ENCODE measurements at regions not wholly inside any gene's neighbourhood (a gene's known extent, or its start where the extent isn't known, plus 50 kb on each side); places are given as distances from the start of the nearest gene placed in this dataset.

DNA sequence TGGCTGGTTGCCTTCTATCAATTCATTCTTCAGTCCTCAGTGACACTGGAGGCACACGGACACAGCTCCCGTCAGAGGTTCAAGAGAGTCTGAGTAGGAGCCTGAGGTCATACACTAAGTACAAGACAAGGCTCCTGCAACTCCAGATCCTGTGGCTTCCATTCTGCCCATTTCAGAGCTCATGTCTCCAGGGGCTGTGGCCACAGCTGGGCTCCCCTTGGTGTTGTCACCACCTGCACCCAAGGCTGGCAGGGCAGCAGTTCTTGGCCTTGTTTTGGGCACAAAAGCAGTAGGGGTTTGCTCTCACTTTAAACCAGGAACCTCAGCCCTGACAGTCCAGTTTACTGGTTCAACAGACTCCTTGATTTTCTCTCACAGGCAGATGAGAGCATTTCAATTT is 189.6 kb downstream of the ICE1 start:
- Histone ChIP-seq H3K27ac (no peak overlapping the region), H3K4me1 (no peaks in the 10 kb centered on the region), H3K27me3 (no peaks in the 10 kb centered on the region), H3K36me3 (no peaks in the 10 kb centered on the region), H3K4me3 (no peak overlapping the region), H3K9me3 (no peaks in the 10 kb centered on the region)
- TF ChIP-seq, protein P1, sequence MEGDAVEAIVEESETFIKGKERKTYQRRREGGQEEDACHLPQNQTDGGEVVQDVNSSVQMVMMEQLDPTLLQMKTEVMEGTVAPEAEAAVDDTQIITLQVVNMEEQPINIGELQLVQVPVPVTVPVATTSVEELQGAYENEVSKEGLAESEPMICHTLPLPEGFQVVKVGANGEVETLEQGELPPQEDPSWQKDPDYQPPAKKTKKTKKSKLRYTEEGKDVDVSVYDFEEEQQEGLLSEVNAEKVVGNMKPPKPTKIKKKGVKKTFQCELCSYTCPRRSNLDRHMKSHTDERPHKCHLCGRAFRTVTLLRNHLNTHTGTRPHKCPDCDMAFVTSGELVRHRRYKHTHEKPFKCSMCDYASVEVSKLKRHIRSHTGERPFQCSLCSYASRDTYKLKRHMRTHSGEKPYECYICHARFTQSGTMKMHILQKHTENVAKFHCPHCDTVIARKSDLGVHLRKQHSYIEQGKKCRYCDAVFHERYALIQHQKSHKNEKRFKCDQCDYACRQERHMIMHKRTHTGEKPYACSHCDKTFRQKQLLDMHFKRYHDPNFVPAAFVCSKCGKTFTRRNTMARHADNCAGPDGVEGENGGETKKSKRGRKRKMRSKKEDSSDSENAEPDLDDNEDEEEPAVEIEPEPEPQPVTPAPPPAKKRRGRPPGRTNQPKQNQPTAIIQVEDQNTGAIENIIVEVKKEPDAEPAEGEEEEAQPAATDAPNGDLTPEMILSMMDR (IDR thresholded peaks at IDR 0.05) = no peak
- no peak for DNase-seq (ENCODE audit: low spot score)

DNA sequence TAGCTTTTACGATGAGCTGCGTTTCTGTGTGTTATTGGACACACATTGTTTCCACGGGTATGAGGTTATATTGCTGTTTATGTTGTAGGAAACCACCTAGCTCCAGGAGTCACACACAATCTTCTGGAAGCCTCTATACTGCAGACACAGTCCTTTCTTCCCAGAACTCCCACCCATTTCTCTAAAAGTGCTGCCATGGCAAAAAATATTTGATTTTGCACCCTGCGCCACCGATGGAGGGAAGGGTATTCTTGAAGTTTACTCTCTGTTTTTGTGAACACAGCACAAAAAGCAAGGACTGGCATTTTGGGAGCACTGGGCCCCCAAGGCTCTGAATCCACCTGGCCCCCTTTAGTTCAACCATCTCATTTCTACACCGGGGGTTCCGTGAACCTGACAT is 187.5 kb downstream of the ICE1 start:
- Histone ChIP-seq H3K4me1 (no peaks in the 10 kb centered on the region), H3K9me3 (no peaks in the 10 kb centered on the region), H3K4me3 (no peak overlapping the region), H3K27ac (no peak overlapping the region), H3K27me3 (no peaks in the 10 kb centered on the region), H3K36me3 (no peaks in the 10 kb centered on the region)
- DNase-seq (ENCODE audit: low spot score) = no peak
- TF ChIP-seq, protein P1 (IDR thresholded peaks at IDR 0.05) = no peak

DNA sequence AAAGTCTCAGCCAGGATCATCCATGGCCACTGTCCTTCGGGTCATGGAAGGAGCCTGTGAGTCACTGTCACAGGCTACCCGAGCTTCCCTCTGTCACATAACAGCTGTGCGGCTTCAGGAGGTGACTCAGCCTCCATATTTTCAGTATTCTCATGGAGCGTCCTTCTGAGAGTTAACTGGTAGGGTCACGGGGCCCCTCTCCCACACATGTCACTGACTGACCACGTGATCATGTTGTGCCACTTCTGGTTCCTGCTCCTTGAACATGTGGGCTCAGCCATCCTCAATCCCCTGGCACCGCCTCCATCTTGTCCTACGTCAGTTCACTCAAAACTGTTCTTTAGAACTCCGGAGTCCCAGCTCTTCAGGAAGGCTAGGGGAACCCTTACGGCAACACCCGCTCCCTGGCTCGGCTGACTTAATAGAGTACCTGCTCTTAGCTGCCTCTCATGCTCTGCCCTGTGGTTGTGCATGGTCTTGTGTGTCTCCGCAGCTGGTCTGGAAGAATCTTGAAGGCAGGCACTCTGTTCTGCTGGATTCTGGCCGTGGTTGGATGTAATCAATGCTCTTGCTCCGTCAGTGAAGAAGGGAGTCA is 182.8 kb downstream of the ICE1 start:
- DNase-seq (ENCODE audit: low spot score) = no peak
- no peak overlapping the region for H3K27ac ChIP-seq
- no peaks in the 10 kb centered on the region for H3K27me3 ChIP-seq
- H3K9me3 ChIP-seq = no peaks in the 10 kb centered on the region
- no peaks in the 10 kb centered on the region for H3K36me3 ChIP-seq
- no peaks in the 10 kb centered on the region for H3K4me1 ChIP-seq
- TF ChIP-seq, protein P1 (IDR thresholded peaks at IDR 0.05) = no peak
- no peak overlapping the region for H3K4me3 ChIP-seq

DNA sequence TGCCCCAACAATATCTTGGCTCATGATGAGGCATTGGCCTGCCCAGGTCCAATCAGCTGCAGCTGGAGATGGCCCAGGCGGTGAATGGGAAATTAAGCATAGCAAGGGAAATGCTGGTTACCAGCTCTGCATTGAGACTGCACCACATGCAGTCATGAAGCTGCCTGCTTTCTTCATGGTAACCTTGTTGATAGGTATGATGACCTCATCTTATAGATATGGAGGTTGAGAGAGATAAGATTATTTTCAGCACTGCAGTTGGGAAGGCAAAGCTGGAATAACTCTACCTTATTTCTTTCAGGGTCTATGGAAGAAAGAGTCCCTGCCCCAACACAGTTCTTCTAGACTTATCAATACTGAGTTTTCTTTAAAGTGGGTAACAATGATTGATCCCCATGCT is 180.1 kb downstream of the ICE1 start:
- no peak for DNase-seq (ENCODE audit: low spot score)
- TF ChIP-seq, protein P1 (IDR thresholded peaks at IDR 0.05) = no peak
- H3K4me1 ChIP-seq = no peaks in the 10 kb centered on the region

DNA sequence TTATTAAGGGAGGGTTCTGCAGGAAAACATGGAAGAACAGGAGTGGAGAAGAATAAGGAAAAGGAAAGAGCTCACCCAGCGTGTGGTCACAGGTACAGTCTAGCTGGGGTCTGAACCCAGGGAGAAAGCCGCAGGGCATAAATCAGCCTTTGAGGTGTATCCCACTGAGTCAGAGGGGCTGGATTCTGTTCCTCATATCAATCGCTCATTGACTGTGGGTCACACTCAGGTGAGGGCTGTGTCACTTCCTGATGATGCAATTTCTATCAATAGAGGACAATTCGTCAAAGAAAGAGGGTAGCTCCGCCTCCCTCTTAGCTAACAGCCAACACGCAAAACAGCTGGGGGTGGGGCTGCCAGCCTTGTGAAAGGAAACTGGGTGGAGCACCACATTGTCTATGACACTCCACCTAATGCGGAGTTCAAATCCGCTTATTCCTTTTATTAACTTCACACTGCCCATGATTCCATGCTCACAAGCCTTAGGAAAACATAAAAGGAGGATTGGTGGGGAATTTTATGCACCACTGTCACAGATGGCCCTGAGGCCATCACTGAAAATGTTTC is 176.2 kb downstream of the ICE1 start:
- DNase-seq (ENCODE audit: low spot score) = no peak
- TF ChIP-seq, protein P1 (IDR thresholded peaks at IDR 0.05) = no peak
- Histone ChIP-seq H3K4me3 (no peak overlapping the region), H3K9me3 (no peaks in the 10 kb centered on the region), H3K27ac (no peak overlapping the region), H3K36me3 (no peaks in the 10 kb centered on the region), H3K4me1 (no peaks in the 10 kb centered on the region), H3K27me3 (no peaks in the 10 kb centered on the region)

More for the DNA sequence above, 180.1 kb downstream of the ICE1 start:
- no peaks in the 10 kb centered on the region for H3K9me3 ChIP-seq
- no peak overlapping the region for H3K4me3 ChIP-seq
- H3K27me3 ChIP-seq = no peaks in the 10 kb centered on the region
- H3K27ac ChIP-seq = no peak overlapping the region
- no peaks in the 10 kb centered on the region for H3K36me3 ChIP-seq

DNA sequence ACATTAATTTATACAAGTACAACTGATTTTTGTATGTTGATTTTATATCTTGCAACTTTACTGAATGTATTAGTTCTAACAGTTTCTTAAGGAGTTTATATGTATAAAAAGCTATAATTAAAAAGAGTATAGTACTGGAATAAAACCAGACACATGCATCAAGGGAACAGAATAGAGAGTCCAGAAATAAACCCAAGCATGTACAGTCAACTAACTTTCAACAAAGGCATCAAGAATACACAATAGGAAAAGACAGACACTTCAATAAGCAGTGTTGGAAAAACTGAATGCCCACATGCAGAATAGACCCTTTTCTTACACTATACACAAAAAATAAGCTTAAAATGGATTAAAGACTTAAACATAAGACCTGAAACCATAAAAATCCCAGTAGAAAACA is 170.9 kb downstream of the ICE1 start:
- Histone ChIP-seq H3K4me1 (no peaks in the 10 kb centered on the region), H3K27me3 (no peaks in the 10 kb centered on the region), H3K4me3 (no peak overlapping the region), H3K9me3 (no peaks in the 10 kb centered on the region), H3K36me3 (no peaks in the 10 kb centered on the region), H3K27ac (no peak overlapping the region)
- TF ChIP-seq, protein P1 (IDR thresholded peaks at IDR 0.05) = no peak
- no peak for DNase-seq (ENCODE audit: low spot score)

Data from right atrium auricular region (tissue), 2 donors.